NT2/D1 (cell line): ENCODE measurements at regions not wholly inside any gene's neighbourhood (a gene's known extent, or its start where the extent isn't known, plus 50 kb on each side); places are given as distances from the start of the nearest gene placed in this dataset.

Experiments
- SUZ12 ChIP-seq: IDR thresholded peaks from 2 replicates; pipeline ENCODE4 v1.6.1; 2011; ENCODE audit not compliant: insufficient read length, insufficient read depth; ENCODE audit errors: extremely low read depth
- YY1 ChIP-seq: IDR thresholded peaks from 2 replicates; pipeline ENCODE4 v1.6.1; 2011; ENCODE audit not compliant: insufficient read length, insufficient read depth

DNA sequence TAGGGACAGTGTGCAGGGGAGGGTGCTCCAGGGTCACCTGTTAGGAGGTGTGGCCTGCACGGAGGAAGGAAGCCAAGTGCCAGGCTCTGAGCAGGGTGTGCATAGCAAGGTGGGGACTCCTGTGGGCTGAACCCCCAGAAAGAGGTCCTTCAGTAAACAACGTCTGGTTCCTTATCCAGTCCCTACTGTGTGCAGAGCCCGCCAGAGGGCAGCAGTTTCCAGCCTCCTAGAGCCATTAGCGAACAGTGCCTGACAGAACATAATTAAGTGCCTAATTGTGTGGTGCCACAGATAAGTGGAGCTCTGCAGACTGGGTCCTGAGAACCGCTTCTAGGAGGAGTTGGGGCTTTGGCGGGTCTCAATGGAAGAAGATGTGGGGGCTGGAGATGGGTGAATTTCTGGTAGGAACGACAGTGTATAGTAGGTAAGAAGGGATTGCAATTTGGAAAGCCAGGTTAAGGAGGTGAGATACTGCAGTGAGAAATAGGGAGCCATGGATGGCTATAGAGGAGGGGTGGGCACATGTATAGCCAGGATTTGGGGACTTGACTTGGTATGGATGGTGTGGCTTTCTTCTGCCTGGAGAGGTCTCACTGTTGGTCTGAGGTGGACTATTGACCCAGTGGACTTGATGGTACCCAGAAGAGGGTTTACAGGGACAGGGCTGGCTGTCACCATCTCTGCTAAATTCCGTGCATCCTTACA, 323.1 kb downstream of the ZNF536 start:
- TF ChIP-seq YY1 (no peak), SUZ12 (no peak)
